GM19438 (cell line): ENCODE measurements at regions not wholly inside any gene's neighbourhood (a gene's known extent, or its start where the extent isn't known, plus 50 kb on each side); places are given as distances from the start of the nearest gene placed in this dataset.
"Not testable (repeated sequence)": the region's sequence is repeated elsewhere in the genome, so short reads cannot be mapped to it uniquely, and the experiment has no call there.

Source experiments
- ATAC-seq: cut with Tn5 transposase; IDR thresholded peaks from one replicate; pipeline ENCODE4 v1.9.1; 2021; ENCODE audit warnings: low read depth; ENCODE audit not compliant: unreplicated experiment

GRCh38 chr6:140663772-140664171 lies 1289.3 kb upstream of the CITED2 start:
- no peak for ATAC-seq

- no peak for ATAC-seq
These were observed 1288.6 kb upstream of the CITED2 start for GRCh38 chr6:140663094-140663493.

DNA sequence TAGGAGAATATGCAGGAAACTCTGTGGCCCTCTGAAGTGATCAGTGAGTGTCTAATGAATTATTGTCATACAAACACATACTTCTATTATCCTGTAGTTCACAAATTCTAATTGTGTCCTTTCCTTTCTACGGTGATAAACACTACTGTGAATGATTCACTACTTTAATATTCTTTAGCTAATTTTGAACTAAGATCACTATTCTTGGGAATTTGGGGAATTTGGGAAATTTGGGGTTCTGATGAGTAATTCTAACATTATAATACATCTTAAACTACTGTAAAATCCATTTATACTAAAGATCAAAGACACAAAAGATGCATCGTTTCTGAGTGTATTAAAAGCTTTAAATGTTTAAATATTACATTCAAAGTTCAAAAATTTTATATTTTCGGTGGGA lies 1287.2 kb upstream of the CITED2 start:
- ATAC-seq = no peak

GRCh38 chr6:140660295-140660694 lies 1285.8 kb upstream of the CITED2 start:
- no peak for ATAC-seq

GRCh38 chr6:140653972-140654371 lies 1279.5 kb upstream of the CITED2 start:
- ATAC-seq = no peak

- ATAC-seq = no peak
These were observed 1279.1 kb upstream of the CITED2 start for GRCh38 chr6:140653506-140653905.

DNA sequence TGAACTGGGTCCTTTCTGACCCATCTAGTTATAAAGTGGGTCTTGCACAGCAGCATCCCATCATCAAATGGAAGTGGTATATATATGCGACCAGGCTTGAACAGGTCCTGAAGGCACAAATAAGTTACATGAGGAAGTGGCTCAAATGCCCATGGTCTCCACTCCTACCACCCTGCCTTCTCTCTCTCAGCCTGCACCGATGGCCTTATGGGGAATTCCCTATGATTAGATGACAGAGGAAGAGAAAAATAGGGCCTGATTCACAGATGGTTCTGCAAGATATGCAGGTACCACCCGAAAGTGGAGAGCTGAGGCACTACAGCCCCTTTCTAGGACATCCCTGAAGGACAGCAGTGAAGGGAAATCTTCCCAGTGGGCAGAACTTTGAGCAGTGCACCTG lies 1275.1 kb upstream of the CITED2 start:
- ATAC-seq = not testable (repeated sequence)

- ATAC-seq = not testable (repeated sequence)
These were observed 1272.9 kb upstream of the CITED2 start for GRCh38 chr6:140647322-140647721.

DNA sequence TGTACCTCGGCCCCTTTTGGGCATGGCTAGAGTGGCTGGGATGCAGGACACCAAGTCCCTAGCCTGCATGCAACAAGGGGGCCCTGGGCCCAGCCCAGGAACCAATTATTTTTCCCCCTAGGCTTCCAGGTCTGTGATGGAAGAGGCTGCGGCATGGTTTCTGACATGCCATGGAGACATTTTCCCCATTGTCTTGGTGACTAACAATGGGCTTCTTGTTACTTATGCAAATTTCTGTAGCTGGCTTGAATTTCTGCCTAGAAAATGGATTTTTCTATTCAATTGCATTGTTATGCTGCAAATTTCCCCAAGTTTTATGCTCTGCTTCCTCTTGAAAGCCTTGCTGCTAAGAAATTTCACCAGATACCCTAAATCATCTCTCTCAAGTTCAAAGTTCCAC lies 1269.6 kb upstream of the CITED2 start:
- no peak for ATAC-seq

DNA sequence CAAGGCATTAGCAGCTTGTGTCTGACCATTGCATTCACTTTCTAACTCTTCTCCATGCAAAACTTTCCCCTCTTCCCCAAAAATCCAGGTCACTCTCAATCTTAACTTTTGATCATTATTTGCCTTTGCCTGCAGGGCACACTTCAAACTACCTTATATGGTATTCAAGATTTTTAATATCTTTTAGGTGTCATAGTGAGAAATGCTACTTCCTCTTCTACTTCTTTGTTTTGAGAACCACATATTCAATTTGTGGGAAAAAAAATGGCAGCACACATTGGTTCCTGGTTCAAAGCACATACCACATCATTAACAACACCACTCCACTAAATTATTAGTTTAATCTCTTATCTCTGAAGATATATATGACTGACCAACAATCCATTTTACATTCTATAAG lies 1267.0 kb upstream of the CITED2 start:
- ATAC-seq = no peak

DNA sequence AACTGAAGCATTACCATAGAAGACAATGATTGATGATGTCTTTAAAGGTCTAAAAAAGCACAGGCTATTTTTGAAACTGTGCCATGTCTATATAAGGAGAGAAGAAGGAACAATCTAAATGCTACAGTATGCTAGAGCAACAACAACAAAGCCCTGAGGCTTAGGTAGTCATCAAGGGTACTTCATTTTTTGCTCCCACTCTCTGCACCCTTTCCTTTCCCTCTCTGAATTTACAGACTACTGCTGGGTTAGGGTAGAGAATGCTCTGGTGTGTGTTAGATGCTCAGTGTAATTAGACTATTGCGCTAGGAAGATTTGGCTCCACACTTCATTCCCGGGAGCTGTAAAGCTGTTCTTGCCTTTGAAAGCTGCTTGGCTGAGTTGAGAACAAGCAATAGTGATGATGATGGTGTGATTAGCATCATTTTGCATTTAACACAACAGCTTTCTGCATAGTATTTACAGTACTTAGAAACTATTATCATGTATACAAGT lies 1262.5 kb upstream of the CITED2 start:
- peak; percentile 7 for ATAC-seq

DNA sequence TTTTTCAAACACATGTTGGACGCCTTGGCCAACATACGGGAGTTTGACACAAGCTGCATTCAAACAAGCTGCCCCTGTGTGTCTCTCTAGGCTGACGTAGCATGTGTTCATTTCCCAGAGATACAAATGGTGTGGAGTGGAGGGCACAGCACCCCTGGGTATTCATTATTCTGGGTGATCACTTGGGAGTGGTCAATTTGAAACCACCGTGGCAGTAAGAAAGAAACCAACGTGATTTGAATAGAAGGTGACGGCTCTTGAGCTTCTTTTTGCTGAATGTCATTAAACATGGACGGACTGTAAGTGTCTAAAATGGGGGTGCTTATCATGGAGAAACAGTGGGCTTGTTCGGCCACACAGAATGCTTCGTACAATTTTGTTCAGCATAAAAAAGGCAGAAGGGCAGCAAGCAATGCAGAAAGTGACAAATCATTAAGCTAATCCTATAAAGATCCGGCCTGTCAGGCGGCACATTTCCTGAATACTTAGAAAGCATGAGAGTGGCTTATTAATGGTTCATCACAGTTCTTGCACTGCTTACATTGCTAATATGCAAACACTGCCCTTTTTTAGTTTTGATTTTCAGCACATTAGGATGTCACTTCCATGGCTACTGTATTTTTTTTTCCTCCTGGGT lies 1261.9 kb upstream of the CITED2 start:
- peak; percentile 55 for ATAC-seq

DNA sequence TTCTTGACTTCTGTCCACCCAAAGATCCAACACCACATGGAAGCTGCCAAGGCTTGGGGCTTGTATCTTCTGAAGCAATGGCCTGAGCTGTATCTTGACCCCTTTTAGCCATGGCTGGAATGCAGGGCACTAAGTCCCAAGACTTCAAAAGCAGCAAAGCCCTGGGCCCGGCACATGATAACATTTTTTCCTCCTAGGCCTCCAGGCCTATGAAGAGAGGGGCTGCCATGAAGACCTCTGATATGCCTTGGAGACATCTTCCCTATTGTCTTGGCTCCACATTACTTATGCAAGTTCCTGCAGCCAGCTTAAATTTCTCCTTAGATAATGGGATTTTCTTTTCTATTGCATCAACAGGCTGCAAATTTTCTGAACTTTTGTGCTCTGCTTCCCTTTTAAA lies 1252.6 kb upstream of the CITED2 start:
- no peak for ATAC-seq

GRCh38 chr6:140623498-140623897 lies 1249.0 kb upstream of the CITED2 start:
- ATAC-seq = no peak

- ATAC-seq = no peak
These were observed 1246.0 kb upstream of the CITED2 start for GRCh38 chr6:140620496-140620895.

GRCh38 chr6:140609956-140610355 lies 1235.5 kb upstream of the CITED2 start:
- no peak for ATAC-seq

DNA sequence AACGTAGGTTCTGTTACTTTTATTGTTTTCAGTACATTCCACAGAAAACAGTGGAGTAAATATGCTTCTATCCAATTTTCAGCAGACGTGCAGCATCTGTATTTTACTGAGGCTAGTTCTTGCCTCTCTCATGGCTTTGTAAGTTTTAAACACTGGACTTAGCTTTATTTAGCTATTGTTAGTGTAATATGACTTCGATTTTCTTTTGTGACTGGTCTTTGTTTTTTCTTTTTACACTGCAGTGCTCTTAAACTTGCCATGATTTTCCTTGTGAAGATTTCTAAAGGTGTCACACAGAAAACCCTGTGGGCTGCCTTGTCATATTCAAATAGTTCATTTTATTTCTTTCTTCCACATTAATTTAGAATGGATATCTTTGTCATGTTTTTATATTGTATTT lies 1234.9 kb upstream of the CITED2 start:
- ATAC-seq = no peak

DNA sequence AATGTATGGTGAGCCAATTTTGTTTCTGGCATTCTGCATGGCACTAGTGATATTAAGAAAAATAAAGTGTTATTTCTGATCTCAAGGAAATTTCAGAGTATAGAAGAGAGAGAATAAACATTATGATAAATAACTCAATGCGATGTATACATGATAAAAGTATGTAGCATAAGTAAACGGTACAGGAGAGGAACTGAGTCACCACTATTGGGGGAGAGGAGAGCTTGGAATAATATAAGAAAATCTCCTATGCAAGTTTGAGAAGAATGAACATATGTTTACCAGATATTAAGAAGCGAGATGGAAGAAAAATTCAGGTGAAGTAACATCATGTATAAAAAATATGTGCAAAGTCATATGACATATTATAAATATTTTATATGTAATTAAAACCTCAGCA lies 1230.3 kb upstream of the CITED2 start:
- ATAC-seq = no peak

DNA sequence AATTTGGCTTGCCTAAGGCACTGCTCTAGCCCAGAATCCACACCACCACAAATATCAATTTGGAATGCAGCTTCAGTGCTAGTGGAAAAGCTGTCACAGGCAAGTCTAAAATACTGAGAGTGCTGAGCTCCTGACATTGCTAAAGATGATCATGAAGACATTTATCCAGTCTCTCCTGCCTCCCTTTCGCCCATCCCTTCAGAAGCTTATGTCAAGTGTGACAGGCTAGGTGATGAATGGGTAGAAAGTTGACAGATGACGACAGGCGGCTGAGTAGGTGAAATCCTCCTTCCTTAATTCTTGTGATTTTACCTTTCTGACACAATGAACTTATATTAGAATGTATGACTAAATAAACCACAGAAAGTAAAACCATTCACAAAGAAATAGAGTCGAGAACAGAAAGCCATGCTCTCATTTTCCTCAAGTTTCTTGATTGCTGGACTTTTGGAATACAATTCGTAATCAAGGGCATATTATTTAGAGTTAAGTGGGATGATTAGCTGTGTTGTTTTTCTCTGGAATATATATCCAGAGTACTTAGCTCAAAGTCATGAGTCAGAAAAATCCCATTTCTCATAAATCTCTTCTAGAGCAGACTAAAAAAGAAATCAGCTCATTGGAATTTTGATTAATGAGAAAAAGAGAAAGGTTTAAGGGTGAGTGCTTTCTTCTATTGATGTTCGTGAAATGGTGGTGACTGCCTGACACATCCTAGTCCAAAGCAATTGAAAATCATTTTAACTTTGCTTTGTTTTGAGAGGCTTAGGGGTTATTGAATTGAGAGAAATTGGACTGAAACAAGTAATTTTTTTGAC lies 1228.2 kb upstream of the CITED2 start:
- no peak for ATAC-seq

DNA sequence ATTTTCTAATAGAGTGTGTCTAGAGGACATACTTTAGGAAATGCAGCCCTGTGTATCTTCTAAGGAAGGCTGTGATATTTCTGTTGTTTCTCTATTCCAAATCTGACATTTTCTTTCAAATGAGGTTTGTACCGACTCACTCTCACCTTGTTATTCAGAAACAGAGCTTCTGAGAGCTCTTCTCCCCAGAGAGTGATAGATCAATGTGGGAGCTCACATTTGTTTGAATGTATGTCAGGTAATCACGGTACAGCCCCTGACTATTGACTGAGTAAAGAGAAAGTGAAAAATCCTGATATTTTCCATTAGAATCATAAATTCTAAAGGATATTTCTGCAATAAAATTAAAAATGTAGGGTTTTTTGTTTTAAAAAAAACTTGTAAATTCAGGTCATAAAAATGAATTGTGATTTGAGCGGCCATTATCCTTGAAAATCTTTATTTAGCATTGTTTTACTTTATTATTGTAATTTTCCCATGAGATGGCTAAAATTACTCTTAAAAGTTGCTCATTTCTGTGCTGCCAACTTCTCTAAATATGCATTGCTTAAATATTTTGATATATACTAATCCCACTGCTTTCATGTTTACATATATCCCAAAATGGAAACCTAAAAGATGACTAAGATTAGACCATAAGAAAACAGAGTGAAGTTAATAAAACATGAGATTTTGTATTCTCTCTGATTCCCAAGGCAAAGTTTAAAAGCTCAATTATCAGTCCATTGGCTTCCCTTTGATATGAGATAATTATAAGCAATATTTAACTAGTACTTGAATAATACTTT lies 1226.8 kb upstream of the CITED2 start:
- no peak for ATAC-seq

DNA sequence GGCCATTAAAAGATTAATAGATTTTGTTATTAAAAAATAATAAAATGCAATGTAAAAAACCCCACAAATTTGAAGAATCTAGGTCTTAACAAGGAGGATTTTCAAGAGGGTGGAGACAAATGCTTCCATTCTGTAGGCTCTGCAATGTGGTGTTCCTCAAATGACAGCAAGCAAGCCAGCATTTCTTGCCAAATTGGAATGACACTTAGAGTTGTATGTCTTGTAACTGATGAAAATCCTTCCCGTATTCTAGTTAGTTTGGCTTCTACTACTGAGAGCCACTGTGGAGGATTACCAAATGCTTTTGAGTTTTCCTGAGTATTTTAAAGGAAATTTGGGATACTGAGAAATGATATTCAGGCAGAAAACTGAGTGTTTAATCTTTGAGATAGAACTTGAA lies 1225.5 kb upstream of the CITED2 start:
- no peak for ATAC-seq
